HG03196 (cell line): ENCODE measurements at regions not wholly inside any gene's neighbourhood (a gene's known extent, or its start where the extent isn't known, plus 50 kb on each side); places are given as distances from the start of the nearest gene placed in this dataset.

ENCODE experiments used
- ATAC-seq: cut with Tn5 transposase; IDR thresholded peaks from one replicate; pipeline ENCODE4 v1.9.1; 2021; ENCODE audit not compliant: unreplicated experiment

DNA sequence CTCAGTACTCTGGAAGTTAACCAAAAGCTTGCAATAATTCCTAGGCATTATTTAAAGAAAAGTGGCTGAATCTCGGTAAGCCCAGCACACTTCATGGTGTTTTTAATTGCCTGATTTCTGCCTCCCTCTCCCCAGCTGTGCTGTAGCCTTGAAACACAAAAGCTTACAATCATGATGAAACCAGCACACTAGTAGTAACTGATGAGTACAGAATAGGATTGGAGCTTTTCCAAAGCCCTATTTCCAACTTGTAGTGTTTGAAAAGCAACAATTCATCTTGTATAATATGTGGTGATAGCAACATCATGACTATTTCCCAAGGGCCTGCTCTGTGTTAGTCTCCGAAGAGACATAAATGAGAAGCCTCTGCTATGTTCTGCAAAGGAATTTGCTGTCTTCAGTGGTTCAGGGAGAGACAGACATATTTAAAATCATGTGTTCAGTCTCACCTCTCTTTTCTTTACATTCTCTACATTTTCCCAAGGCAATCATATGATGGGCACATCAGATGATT, 1015.0 kb downstream of the BCL11A start:
- ATAC-seq: no peak

DNA sequence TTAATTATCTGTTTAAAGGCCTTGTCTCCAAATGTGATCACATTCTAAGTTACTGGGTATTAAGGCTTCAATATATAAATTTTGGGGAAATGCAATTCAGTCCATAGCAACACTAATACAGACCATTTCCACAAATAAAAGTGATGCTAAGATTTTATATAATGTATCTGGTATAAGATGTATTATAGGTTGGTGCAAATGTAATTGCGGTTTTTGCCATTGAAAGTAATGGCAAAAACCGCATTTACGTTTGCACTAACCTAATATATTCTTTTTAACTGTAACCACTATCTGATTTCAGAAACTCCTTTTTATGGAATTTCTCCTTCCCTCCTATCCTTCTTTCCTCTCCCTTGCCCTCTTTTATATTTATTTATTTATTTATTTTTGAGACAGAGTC, 1020.6 kb downstream of the BCL11A start:
- no peak for ATAC-seq

GRCh38 chr2:59530258-59530657, 1023.2 kb downstream of the BCL11A start:
- ATAC-seq: no peak

- no peak for ATAC-seq
Observed at GRCh38 chr2:59529726-59530125, 1023.7 kb downstream of the BCL11A start.

- ATAC-seq: no peak
Observed at GRCh38 chr2:59528525-59528924, 1024.9 kb downstream of the BCL11A start.

GRCh38 chr2:59502981-59503380, 1050.5 kb downstream of the BCL11A start:
- ATAC-seq: no peak

GRCh38 chr2:59490994-59491393, 1062.5 kb downstream of the BCL11A start:
- ATAC-seq: no peak

DNA sequence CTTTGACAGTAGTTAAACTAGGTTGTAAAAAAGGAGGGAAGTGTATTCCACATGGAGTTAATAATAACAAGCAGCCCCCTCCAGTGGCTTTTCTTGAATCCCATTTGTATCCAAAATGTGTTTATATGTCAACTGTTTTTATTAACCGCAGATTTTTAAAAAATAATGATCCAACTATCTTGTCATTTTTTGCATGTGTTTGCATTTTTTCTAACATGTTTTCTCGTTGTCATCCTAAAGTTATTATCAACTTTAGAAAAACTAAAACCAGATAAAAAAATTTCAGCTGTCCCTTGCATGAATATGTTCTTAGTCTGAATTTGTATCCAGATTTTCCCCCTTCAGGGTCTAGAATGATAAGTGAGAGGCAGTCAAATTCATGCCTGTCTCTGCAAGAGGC, 1063.3 kb downstream of the BCL11A start:
- no peak for ATAC-seq

DNA sequence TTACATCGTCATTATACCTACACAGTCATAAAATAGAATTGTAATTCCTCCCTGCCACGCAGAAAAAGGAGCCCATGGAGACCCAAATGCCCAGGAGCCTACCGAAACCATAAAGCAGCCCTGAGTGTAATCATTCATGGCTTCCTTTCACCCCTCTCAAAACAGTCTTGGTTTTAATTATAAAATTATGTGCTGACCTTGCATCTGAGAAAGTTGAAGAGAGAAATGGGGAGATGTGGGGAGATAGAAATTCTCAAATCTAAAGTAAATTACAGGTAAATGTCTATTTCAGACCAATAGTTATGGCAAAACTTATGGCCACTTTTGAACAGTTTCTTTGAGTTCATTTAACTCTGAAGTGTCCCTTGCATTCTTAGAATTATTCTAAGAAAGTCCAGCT, 1068.8 kb downstream of the BCL11A start:
- ATAC-seq: no peak

DNA sequence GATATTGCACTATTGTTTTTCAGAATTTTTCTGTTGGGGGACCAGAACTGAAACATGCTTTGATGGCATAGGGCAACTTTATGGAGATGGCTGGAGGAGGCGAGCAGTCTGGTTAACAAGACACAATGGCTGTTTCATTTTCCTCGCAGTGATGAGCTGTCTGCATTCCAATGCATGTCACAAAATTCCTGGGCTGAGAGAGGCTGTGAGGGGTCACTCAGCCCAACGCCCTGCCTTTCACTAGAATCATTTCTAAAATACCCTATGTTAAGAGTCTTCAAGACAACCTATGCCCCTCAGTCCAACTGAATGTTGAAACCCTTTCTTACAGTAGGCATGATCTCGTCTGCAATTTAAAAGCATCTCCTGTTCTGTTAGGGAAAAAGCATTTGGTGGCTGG, 1090.0 kb downstream of the BCL11A start:
- no peak for ATAC-seq

DNA sequence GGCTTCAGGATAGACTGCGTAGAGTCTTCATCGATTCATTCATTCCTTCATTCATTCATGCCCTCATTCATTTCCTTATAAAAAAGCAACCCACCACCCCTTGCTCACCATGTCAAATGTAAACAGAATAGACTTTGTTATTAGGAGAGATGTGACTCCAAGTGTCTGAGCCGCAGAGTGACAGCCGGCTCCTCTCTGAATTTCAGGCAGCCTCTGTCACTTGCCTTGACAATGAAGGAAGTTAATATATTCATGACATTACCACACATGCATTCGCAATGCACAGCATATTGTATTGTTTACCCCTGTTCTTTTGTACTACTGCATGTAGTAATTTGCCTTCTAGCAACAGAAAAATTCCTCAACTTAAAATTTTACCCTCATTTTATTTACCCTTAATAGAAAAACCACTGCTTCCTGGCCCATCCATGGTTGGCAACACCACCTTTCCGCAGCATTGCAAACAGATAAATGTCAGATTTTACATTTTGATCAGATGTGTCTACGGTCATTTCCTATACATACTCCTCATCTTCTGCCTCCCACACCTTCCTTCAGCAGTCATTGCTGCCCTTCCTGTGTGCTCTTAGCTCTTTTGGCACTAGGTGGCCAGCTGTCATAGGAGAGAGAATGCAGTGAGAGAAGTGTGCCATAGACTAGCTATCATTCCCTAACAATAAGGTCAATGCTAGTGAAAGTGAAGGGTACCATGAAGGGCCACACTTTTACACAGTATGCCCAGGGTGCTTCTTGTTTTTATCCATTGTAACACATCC, 1090.8 kb downstream of the BCL11A start:
- ATAC-seq: no peak

GRCh38 chr2:59461127-59461526, 1092.3 kb downstream of the BCL11A start:
- ATAC-seq: no peak

DNA sequence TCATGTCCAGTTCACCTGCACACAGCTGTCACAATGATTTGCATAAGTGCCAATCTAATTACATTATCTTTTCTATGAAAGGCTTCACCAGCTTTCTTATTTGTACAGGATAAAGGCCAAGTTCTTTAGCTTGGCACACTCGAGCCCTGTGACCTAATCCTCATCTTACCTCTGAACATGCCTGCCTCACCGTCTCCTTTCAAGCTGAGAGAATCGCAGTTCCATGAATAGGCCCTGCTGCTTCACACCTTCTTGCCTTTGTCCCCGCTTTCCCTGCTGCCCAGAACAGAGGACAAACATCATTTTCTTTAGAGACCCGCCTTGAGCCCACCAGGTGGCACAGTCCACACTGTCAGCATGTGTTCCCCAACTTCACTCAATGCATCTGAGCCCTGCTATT, 1094.7 kb downstream of the BCL11A start:
- ATAC-seq: no peak

DNA sequence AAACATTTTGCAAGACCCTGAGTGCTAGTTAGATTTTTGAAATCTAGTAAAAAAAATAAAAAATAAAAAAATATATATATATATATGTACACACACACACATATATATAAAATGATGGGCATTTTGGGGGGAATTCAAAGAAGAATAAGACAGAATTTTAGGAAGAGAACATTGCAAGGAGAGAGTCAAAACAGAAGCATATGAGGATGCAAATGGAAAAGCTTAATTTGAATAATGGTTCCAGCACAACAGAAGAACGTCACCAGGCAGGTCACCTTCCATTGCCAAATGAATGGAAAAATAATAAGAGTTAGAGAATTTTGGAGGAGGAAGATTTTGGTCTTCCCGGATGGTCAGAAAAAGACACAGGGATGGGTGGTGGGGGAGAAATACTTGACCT, 1097.2 kb downstream of the BCL11A start:
- no peak for ATAC-seq

- no peak for ATAC-seq
Observed at GRCh38 chr2:59449274-59449673, 1104.2 kb downstream of the BCL11A start.

DNA sequence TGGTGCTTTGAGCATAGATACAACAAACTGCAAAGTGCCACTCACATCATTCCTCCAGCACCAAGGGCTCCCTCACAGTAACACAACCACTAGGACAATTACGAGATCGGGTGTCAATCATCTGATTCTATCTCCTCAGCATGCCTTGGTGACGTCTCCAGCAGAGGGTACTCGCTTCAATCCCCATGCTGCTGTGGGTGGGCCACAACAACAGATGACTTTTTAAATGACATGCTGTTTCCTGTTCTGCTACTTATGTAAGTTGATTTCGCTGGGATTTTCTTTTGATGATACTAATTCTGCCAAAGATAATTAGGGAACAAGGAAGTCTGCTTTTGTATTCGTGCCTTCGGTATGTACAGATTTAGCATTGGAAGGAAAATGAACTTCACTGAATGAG, 1113.0 kb downstream of the BCL11A start:
- no peak for ATAC-seq

- no peak for ATAC-seq
Observed at GRCh38 chr2:59435635-59436034, 1117.8 kb downstream of the BCL11A start.

GRCh38 chr2:59428940-59429339, 1124.5 kb downstream of the BCL11A start:
- no peak for ATAC-seq

DNA sequence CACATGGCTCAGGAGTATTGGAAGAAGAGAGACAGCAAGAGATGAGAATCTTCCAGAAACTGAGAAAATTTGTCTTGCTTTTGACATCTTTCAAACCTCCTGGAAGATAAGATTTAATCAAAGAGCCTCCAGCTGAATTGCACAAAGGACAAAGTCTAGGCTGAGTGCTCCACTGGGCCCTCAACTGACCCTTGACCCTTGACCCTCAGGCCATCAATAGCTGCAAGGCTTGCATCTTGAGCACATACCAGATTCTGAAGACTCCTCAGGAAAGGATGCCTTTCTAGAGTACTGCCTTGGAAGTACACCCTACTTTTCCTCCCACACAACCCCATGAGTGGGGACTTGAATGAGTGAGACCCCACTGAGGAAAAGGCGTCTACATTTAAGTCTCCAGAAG, 1125.5 kb downstream of the BCL11A start:
- no peak for ATAC-seq

GRCh38 chr2:59425247-59425646, 1128.2 kb downstream of the BCL11A start:
- no peak for ATAC-seq

- ATAC-seq: no peak
Observed at GRCh38 chr2:59413751-59414570, 1139.5 kb downstream of the BCL11A start.

DNA sequence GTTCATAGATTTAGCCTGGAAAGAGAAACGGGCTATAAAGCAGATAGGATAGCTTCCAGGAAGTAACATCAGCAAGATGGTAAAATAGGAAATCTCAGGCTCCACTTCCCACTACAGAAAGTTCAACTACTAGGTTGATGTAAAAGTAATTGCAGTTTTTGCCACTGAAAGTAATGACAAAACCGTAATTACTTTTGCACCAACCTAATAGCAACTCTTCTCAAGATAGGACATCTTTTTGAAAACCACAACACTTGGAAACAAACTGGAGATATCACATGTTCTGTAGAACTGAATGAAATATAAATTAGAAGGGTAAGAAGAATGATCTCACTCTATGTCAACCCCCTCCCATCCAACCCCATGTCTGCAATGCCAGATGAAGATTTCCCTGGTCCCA, 1154.3 kb downstream of the BCL11A start:
- no peak for ATAC-seq
